SK-N-SH treated with all-trans-retinoic acid at 6 μM for 48 hours (cell line): ENCODE measurements at regions not wholly inside any gene's neighbourhood (a gene's known extent, or its start where the extent isn't known, plus 50 kb on each side); places are given as distances from the start of the nearest gene placed in this dataset.

ENCODE experiments used
- PATZ1 ChIP-seq: fragments of 250-450 bp; sonication (Bioruptor Pico); IDR thresholded peaks from 2 replicates; pipeline ENCODE4 v1.8.0; 2020; ENCODE audit warnings: mild to moderate bottlenecking, moderate library complexity, borderline replicate concordance
- SNAI2 ChIP-seq: fragments of 250-450 bp; sonication (Bioruptor Pico); IDR thresholded peaks from 2 replicates; pipeline ENCODE4 v1.5.0; 2020; ENCODE audit warnings: mild to moderate bottlenecking, moderate library complexity
- TOX ChIP-seq: fragments of 250-450 bp; sonication (Bioruptor Pico); IDR thresholded peaks from 2 replicates; pipeline ENCODE4 v1.8.0; 2021; ENCODE audit warnings: mild to moderate bottlenecking, moderate library complexity, borderline replicate concordance
- ZFP30 ChIP-seq: fragments of 450-650 bp; formaldehyde crosslinking; IDR thresholded peaks from 2 replicates; pipeline ENCODE4 v1.5.0; 2022; ENCODE audit warnings: mild to moderate bottlenecking, moderate library complexity
- TF ChIP-seq, protein P1 (sequence below): fragments of 250-450 bp; sonication (Bioruptor Pico); IDR thresholded peaks from 2 replicates; pipeline ENCODE4 v1.8.0; 2021; ENCODE audit warnings: low read depth, mild to moderate bottlenecking, moderate library complexity, borderline replicate concordance

DNA sequence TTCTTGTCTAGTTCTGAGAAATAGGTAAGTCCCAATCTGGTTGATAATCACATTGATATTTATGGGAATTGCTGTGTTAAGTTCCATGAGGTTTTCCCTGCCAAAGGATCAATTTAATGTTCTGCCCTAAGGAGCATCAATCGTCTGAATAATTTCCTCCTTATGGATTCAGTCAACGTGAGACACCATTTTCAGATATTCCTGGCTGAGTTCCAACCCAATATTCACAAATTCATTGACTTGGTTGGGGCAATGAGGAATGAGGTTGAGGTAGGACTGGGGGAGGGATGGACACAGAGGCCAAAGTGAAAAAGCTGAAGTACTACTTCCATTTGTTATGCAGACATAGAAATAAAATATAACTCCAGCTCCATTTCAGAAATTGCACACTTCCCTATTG, 99.1 kb downstream of the ZNF622 start:
- TF ChIP-seq SNAI2 (CRISPR knock-in tag) (no peak), PATZ1 (no peak), ZFP30 (CRISPR knock-in tag) (no peak), TOX (CRISPR knock-in tag) (no peak)
- TF ChIP-seq, protein P1, sequence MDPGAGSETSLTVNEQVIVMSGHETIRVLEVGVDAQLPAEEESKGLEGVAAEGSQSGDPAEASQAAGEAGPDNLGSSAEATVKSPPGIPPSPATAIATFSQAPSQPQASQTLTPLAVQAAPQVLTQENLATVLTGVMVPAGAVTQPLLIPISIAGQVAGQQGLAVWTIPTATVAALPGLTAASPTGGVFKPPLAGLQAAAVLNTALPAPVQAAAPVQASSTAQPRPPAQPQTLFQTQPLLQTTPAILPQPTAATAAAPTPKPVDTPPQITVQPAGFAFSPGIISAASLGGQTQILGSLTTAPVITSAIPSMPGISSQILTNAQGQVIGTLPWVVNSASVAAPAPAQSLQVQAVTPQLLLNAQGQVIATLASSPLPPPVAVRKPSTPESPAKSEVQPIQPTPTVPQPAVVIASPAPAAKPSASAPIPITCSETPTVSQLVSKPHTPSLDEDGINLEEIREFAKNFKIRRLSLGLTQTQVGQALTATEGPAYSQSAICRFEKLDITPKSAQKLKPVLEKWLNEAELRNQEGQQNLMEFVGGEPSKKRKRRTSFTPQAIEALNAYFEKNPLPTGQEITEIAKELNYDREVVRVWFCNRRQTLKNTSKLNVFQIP (CRISPR knock-in tag): no peak
